ENCODE measurements at regions not wholly inside any gene's neighbourhood (a gene's known extent, or its start where the extent isn't known, plus 50 kb on each side); places are given as distances from the start of the nearest gene placed in this dataset.

- TF ChIP-seq CTCF (IDR thresholded peaks at IDR 0.05) = no peak
Measured at GRCh38 chr13:75995966-75996365, 359.8 kb downstream of the LMO7 start.

GRCh38 chr13:75993823-75994222 is 357.7 kb downstream of the LMO7 start:
- no peaks in the 10 kb centered on the region for H3K36me3 ChIP-seq (ENCODE audit: control insufficient read depth, insufficient read depth, low read length)
- no peak overlapping the region for H3K4me2 ChIP-seq (ENCODE audit: low read length)
- H3K79me2 ChIP-seq = no peaks in the 10 kb centered on the region
- H3K4me1 ChIP-seq = no peaks in the 10 kb centered on the region
- no peak for TF ChIP-seq CTCF (IDR thresholded peaks at IDR 0.05)
- no peak overlapping the region for H3K4me3 ChIP-seq (ENCODE audit: low read depth, low read length)
- no peak overlapping the region for H2AFZ ChIP-seq
- H3K9me3 ChIP-seq (ENCODE audit: control insufficient read depth, low read length) = no peaks in the 10 kb centered on the region
- no peaks in the 10 kb centered on the region for H3K27me3 ChIP-seq (ENCODE audit: control insufficient read depth, insufficient read depth, low read length)
- H3K9ac ChIP-seq = no peak overlapping the region
- no peak overlapping the region for H3K27ac ChIP-seq

More at GRCh38 chr13:75995966-75996365, 359.8 kb downstream of the LMO7 start:
- Histone ChIP-seq H3K9ac (no peak overlapping the region), H3K4me1 (no peaks in the 10 kb centered on the region), H3K36me3 (ENCODE audit: control insufficient read depth, insufficient read depth, low read length) (no peaks in the 10 kb centered on the region), H3K4me2 (ENCODE audit: low read length) (no peak overlapping the region), H3K27me3 (ENCODE audit: control insufficient read depth, insufficient read depth, low read length) (no peaks in the 10 kb centered on the region), H2AFZ (no peak overlapping the region), H3K4me3 (ENCODE audit: low read depth, low read length) (no peak overlapping the region), H3K79me2 (no peaks in the 10 kb centered on the region), H3K27ac (no peak overlapping the region), H3K9me3 (ENCODE audit: control insufficient read depth, low read length) (no peaks in the 10 kb centered on the region)

- no peak for TF ChIP-seq CTCF (IDR thresholded peaks at IDR 0.05)
- no peaks in the 10 kb centered on the region for H3K79me2 ChIP-seq
- no peaks in the 10 kb centered on the region for H3K36me3 ChIP-seq (ENCODE audit: control insufficient read depth, insufficient read depth, low read length)
- H2AFZ ChIP-seq = no peak overlapping the region
- no peaks in the 10 kb centered on the region for H3K9me3 ChIP-seq (ENCODE audit: control insufficient read depth, low read length)
- no peaks in the 10 kb centered on the region for H3K4me1 ChIP-seq
- no peak overlapping the region for H3K4me2 ChIP-seq (ENCODE audit: low read length)
- no peak overlapping the region for H3K27ac ChIP-seq
- H3K4me3 ChIP-seq (ENCODE audit: low read depth, low read length) = no peak overlapping the region
- no peaks in the 10 kb centered on the region for H3K27me3 ChIP-seq (ENCODE audit: control insufficient read depth, insufficient read depth, low read length)
- H3K9ac ChIP-seq = no peak overlapping the region
Measured at GRCh38 chr13:75993241-75993640, 357.1 kb downstream of the LMO7 start.

GRCh38 chr13:75986818-75987217 is 350.7 kb downstream of the LMO7 start:
- no peak overlapping the region for H3K9ac ChIP-seq
- TF ChIP-seq CTCF (IDR thresholded peaks at IDR 0.05) = no peak
- H3K4me1 ChIP-seq = no peaks in the 10 kb centered on the region
- H3K9me3 ChIP-seq (ENCODE audit: control insufficient read depth, low read length) = no peaks in the 10 kb centered on the region
- no peaks in the 10 kb centered on the region for H3K27me3 ChIP-seq (ENCODE audit: control insufficient read depth, insufficient read depth, low read length)
- H3K36me3 ChIP-seq (ENCODE audit: control insufficient read depth, insufficient read depth, low read length) = no peaks in the 10 kb centered on the region
- no peak overlapping the region for H2AFZ ChIP-seq
- H3K4me2 ChIP-seq (ENCODE audit: low read length) = no peak overlapping the region
- H3K4me3 ChIP-seq (ENCODE audit: low read depth, low read length) = no peak overlapping the region
- no peaks in the 10 kb centered on the region for H3K79me2 ChIP-seq
- H3K27ac ChIP-seq = no peak overlapping the region

GRCh38 chr13:75985132-75985531 is 349.0 kb downstream of the LMO7 start:
- no peaks in the 10 kb centered on the region for H3K4me1 ChIP-seq
- H3K9ac ChIP-seq = no peak overlapping the region
- no peak for TF ChIP-seq CTCF (IDR thresholded peaks at IDR 0.05)
- no peak overlapping the region for H2AFZ ChIP-seq
- H3K9me3 ChIP-seq (ENCODE audit: control insufficient read depth, low read length) = no peaks in the 10 kb centered on the region
- no peaks in the 10 kb centered on the region for H3K27me3 ChIP-seq (ENCODE audit: control insufficient read depth, insufficient read depth, low read length)
- H3K36me3 ChIP-seq (ENCODE audit: control insufficient read depth, insufficient read depth, low read length) = no peaks in the 10 kb centered on the region
- H3K4me3 ChIP-seq (ENCODE audit: low read depth, low read length) = no peak overlapping the region
- H3K27ac ChIP-seq = no peak overlapping the region
- no peak overlapping the region for H3K4me2 ChIP-seq (ENCODE audit: low read length)
- H3K79me2 ChIP-seq = no peaks in the 10 kb centered on the region

Measured in parathyroid adenoma (tissue), 2 donors.